ENCODE measurements at regions not wholly inside any gene's neighbourhood (a gene's known extent, or its start where the extent isn't known, plus 50 kb on each side); places are given as distances from the start of the nearest gene placed in this dataset.

GRCh38 chr12:67797185-67797741 is 148.7 kb downstream of the DYRK2 start:
- DNase-seq (ENCODE audit: low spot score), result no peak

- DNase-seq (ENCODE audit: low spot score), result no peak
These were observed 149.2 kb downstream of the DYRK2 start for GRCh38 chr12:67797753-67798152.

GRCh38 chr12:67798768-67799167 is 150.2 kb downstream of the DYRK2 start:
- no peak for DNase-seq (ENCODE audit: low spot score)

- DNase-seq (ENCODE audit: low spot score), result no peak
These were observed 154.2 kb downstream of the DYRK2 start for GRCh38 chr12:67802731-67803130.

GRCh38 chr12:67803278-67803993 is 154.9 kb downstream of the DYRK2 start:
- DNase-seq (ENCODE audit: low spot score), result no peak

GRCh38 chr12:67804168-67804567 is 155.6 kb downstream of the DYRK2 start:
- peak; percentile 16 for DNase-seq (ENCODE audit: low spot score)

GRCh38 chr12:67807814-67808213 is 159.3 kb downstream of the DYRK2 start:
- peak; percentile 31 for DNase-seq (ENCODE audit: low spot score)

- no peak for DNase-seq (ENCODE audit: low spot score)
These were observed 161.6 kb downstream of the DYRK2 start for GRCh38 chr12:67810166-67810565.

GRCh38 chr12:67811437-67812361 is 163.2 kb downstream of the DYRK2 start:
- DNase-seq (ENCODE audit: low spot score), result peak; percentile 84

GRCh38 chr12:67813456-67813904 is 164.9 kb downstream of the DYRK2 start:
- no peak for DNase-seq (ENCODE audit: low spot score)

- DNase-seq (ENCODE audit: low spot score), result no peak
These were observed 167.7 kb downstream of the DYRK2 start for GRCh38 chr12:67816269-67816668.

- DNase-seq (ENCODE audit: low spot score), result no peak
These were observed 169.9 kb downstream of the DYRK2 start for GRCh38 chr12:67818459-67818903.

- no peak for DNase-seq (ENCODE audit: low spot score)
These were observed 169.3 kb upstream of the IFNG-AS1 start for GRCh38 chr12:67819902-67820301.

GRCh38 chr12:67820694-67821093 is 168.6 kb upstream of the IFNG-AS1 start:
- DNase-seq (ENCODE audit: low spot score), result no peak

- DNase-seq (ENCODE audit: low spot score), result no peak
These were observed 166.4 kb upstream of the IFNG-AS1 start for GRCh38 chr12:67822826-67823225.

- no peak for DNase-seq (ENCODE audit: low spot score)
These were observed 163.1 kb upstream of the IFNG-AS1 start for GRCh38 chr12:67826148-67826547.

GRCh38 chr12:67826946-67827720 is 162.1 kb upstream of the IFNG-AS1 start:
- DNase-seq (ENCODE audit: low spot score), result peak; percentile 39

- DNase-seq (ENCODE audit: low spot score), result peak; percentile 96
These were observed 161.3 kb upstream of the IFNG-AS1 start for GRCh38 chr12:67827820-67828383.

GRCh38 chr12:67829896-67830295 is 159.4 kb upstream of the IFNG-AS1 start:
- no peak for DNase-seq (ENCODE audit: low spot score)

- no peak for DNase-seq (ENCODE audit: low spot score)
These were observed 157.1 kb upstream of the IFNG-AS1 start for GRCh38 chr12:67832155-67832554.

- DNase-seq (ENCODE audit: low spot score), result no peak
These were observed 155.6 kb upstream of the IFNG-AS1 start for GRCh38 chr12:67833602-67834001.

Measured in A172 (cell line).